ENCODE measurements at regions not wholly inside any gene's neighbourhood (a gene's known extent, or its start where the extent isn't known, plus 50 kb on each side); places are given as distances from the start of the nearest gene placed in this dataset.

GRCh38 chr14:83867566-83868225 lies 1662.2 kb upstream of the FLRT2 start:
- TF ChIP-seq CTCF (IDR thresholded peaks at IDR 0.05) = no peak
- no peak for TF ChIP-seq POLR2A (IDR thresholded peaks at IDR 0.05)
